IMR-90 (cell line): ENCODE measurements at regions not wholly inside any gene's neighbourhood (a gene's known extent, or its start where the extent isn't known, plus 50 kb on each side); places are given as distances from the start of the nearest gene placed in this dataset.
A peak's percentile ranks its signal among the peaks of the same experiment; 100 is the strongest.

Experiments
- ATAC-seq: fragments of 200-7000 bp; cut with Tn5 transposase; 2 replicates; pipeline ENCODE4 v1.9.1; 2020; ENCODE audit warnings: low read depth, mild to moderate bottlenecking, moderate library complexity
- BruUV-seq: library from RNA; stranded (reverse); fragments of 400-500 nt; replicated peaks from 2 replicates; lab custom pipeline; 2021; lab: Mats Ljungman, UMichigan
- CTCF ChIA-PET: fragments of 300-600 bp; formaldehyde crosslinking; extraction: SDS; loops from one replicate; lab custom pipeline; 2021; ENCODE audit warnings: antibody characterized with exemption; lab: Yijun Ruan, JAX
- POLR2A ChIA-PET: fragments of 300-600 bp; sonication (Branson Sonifier 250); formaldehyde crosslinking; loops from one replicate; lab custom pipeline; 2022; ENCODE audit warnings: antibody characterized with exemption; ENCODE audit not compliant: unreplicated experiment; lab: Charles Lee
- DNase-seq: peaks from one replicate; pipeline ENCODE4 v3.0.0; 2013
- H2AFZ ChIP-seq: replicated peaks from 2 replicates; pipeline ENCODE3; 2013; ENCODE audit warnings: low read length, mild to moderate bottlenecking; ENCODE audit not compliant: poor library complexity
- H2AK5ac ChIP-seq: 2 replicates; pipeline ENCODE4 v1.6.1; 2013; ENCODE audit warnings: low read depth, low read length, inconsistent platforms
- H2AK9ac ChIP-seq: replicated peaks from 2 replicates; pipeline ENCODE3; 2013; ENCODE audit warnings: mild to moderate bottlenecking, low read depth, low read length, moderate library complexity; ENCODE audit not compliant: poor library complexity
- H2BK120ac ChIP-seq: 2 replicates; pipeline ENCODE4 v1.6.1; 2013; ENCODE audit warnings: low read depth, low read length, inconsistent platforms
- H2BK15ac ChIP-seq: 3 replicates; pipeline ENCODE4 v1.6.1; 2013; ENCODE audit warnings: low read depth, low read length, inconsistent platforms
- H2BK20ac ChIP-seq: 2 replicates; pipeline ENCODE4 v1.6.1; 2013; ENCODE audit warnings: low read depth, mild to moderate bottlenecking, inconsistent platforms, low read length, moderate library complexity
- H2BK5ac ChIP-seq: 2 replicates; pipeline ENCODE4 v1.6.1; 2013; ENCODE audit warnings: mild to moderate bottlenecking, low read depth, low read length, inconsistent platforms; ENCODE audit not compliant: poor library complexity, severe bottlenecking
- H3K14ac ChIP-seq: replicated peaks from 2 replicates; pipeline ENCODE4 v1.6.1; 2013; ENCODE audit warnings: low read depth, low read length, inconsistent platforms
- H3K18ac ChIP-seq: 2 replicates; pipeline ENCODE4 v1.6.1; 2013; ENCODE audit warnings: low read depth, low read length, control low read depth
- H3K23ac ChIP-seq: 2 replicates; pipeline ENCODE4 v1.6.1; 2013; ENCODE audit warnings: low read depth, low read length, inconsistent platforms
- H3K27ac ChIP-seq: 2 replicates; pipeline ENCODE4 v1.5.1; 2013; ENCODE audit warnings: mild to moderate bottlenecking, control low read depth, low read length; ENCODE audit not compliant: insufficient read depth
- H3K27me3 ChIP-seq: 2 replicates; pipeline ENCODE4 v1.6.1; 2013; ENCODE audit warnings: low read length; ENCODE audit not compliant: control insufficient read depth, insufficient read depth
- H3K36me3 ChIP-seq: 2 replicates; pipeline ENCODE4 v1.6.1; 2013; ENCODE audit warnings: low read length, mixed read lengths; ENCODE audit not compliant: control insufficient read depth, insufficient read depth
- H3K4ac ChIP-seq: 2 replicates; pipeline ENCODE4 v1.6.1; 2013; ENCODE audit warnings: low read depth, low read length, inconsistent platforms
- H3K4me1 ChIP-seq: 2 replicates; pipeline ENCODE4 v1.6.1; 2013; ENCODE audit warnings: low read length, mixed read lengths; ENCODE audit not compliant: control insufficient read depth, insufficient read depth
- H3K4me2 ChIP-seq: 2 replicates; pipeline ENCODE4 v1.6.1; 2013; ENCODE audit warnings: low read depth, mild to moderate bottlenecking, control low read depth, low read length, moderate library complexity
- H3K4me3 ChIP-seq: 2 replicates; pipeline ENCODE4 v1.5.1; 2013; ENCODE audit warnings: low read depth, mild to moderate bottlenecking, control low read depth, low read length, moderate library complexity; ENCODE audit not compliant: insufficient read depth
- H3K56ac ChIP-seq: 2 replicates; pipeline ENCODE4 v1.6.1; 2013; ENCODE audit warnings: low read length, inconsistent platforms; ENCODE audit not compliant: insufficient read depth; ENCODE audit errors: extremely low read depth
- H3K79me1 ChIP-seq, 2 experiments: 2 replicates each; pipeline ENCODE4 v1.6.1; 2013; ENCODE audit warnings: low read length in 2 of 2, inconsistent platforms in 1 of 2, low read depth in 1 of 2
- H3K9ac ChIP-seq: 2 replicates; pipeline ENCODE4 v1.6.1; 2013; ENCODE audit warnings: low read depth, low read length, control low read depth
- H3K9me1 ChIP-seq: 2 replicates; pipeline ENCODE4 v1.6.1; 2013; ENCODE audit warnings: low read length, inconsistent platforms; ENCODE audit not compliant: insufficient read depth
- H3K9me3 ChIP-seq: 2 replicates; pipeline ENCODE4 v1.6.1; 2013; ENCODE audit warnings: low read length; ENCODE audit not compliant: control insufficient read depth, insufficient read depth
- H4K20me1 ChIP-seq: 2 replicates; pipeline ENCODE4 v1.6.1; 2013; ENCODE audit warnings: low read length, inconsistent platforms; ENCODE audit not compliant: insufficient read depth
- H4K5ac ChIP-seq: 2 replicates; pipeline ENCODE4 v1.6.1; 2013; ENCODE audit warnings: mild to moderate bottlenecking, low read depth, low read length, control low read depth
- H4K8ac ChIP-seq, 2 experiments: 2 replicates each; pipeline ENCODE4 v1.6.1; 2013; ENCODE audit warnings: low read depth in 2 of 2, low read length in 2 of 2, control low read depth in 1 of 2, inconsistent platforms in 1 of 2
- H4K91ac ChIP-seq: 2 replicates; pipeline ENCODE4 v1.6.1; 2013; ENCODE audit warnings: low read depth, low read length, inconsistent platforms; ENCODE audit not compliant: insufficient read depth
- BHLHE40 ChIP-seq: fragments of 150-350 bp; IDR thresholded peaks from 2 replicates; pipeline ENCODE4 v1.6.1; 2016; ENCODE audit warnings: mild to moderate bottlenecking, low read depth, low read length
- MAFK ChIP-seq: IDR thresholded peaks from 2 replicates; pipeline ENCODE4 v1.6.1; 2012; ENCODE audit warnings: low read depth, low read length, improper control_type of control experiment
- WGBS, 2 experiments: methylation state at CpG; one replicate each; pipeline versions ENCODE4 v1.1.5 to v1.1.7; 2013; ENCODE audit warnings: missing lambda C conversion rate in 2 of 2; ENCODE audit not compliant: insufficient read length in 1 of 2; ENCODE audit errors: extremely low coverage in 2 of 2; 5-methylcytosine and 5-hydroxymethylcytosine counted together
- dilution Hi-C: fragments of 300-500 bp; cut with HindIII; formaldehyde crosslinking; loops from one replicate; pipeline ENCODE4 v1.14.3; 2018; ENCODE audit warnings: low sequenced_read_pairs; ENCODE audit not compliant: unreplicated experiment
- in situ Hi-C: fragments of 300-500 bp; cut with MboI; formaldehyde crosslinking; loops from 3 replicates; pipeline ENCODE4 v1.14.3; 2019; ENCODE audit warnings: low sequenced_read_pairs, inconsistent platforms, mixed read lengths
- intact Hi-C: fragments of 100-400 bp; cut with micrococcal nuclease; formaldehyde crosslinking; loops from 2 replicates; pipeline ENCODE4 v1.10.0; 2022

- peak overlapping the region; percentile 12; the same call in 1 of the 2 replicates for H3K27ac ChIP-seq
- H2BK15ac ChIP-seq = peak overlapping the region; percentile 93; the same call in 2 of the 3 replicates
- dilution Hi-C loops (no loop called here), intact Hi-C loops (loop anchor here (2.0 to 5.0 kb wide), 2 partner anchors 138 to 220 kb away; no protein-coding TSS in a partner anchor), in situ Hi-C loops (loop anchor here (25.0 kb wide), 1 partner anchor 293 kb away; no protein-coding TSS in a partner anchor)
- H3K18ac ChIP-seq = peak overlapping the region; percentile 93
- DNase-seq = peak; percentile 78
- TF ChIP-seq MAFK = peak; percentile 92
- no peak for TF ChIP-seq BHLHE40
- no peak overlapping the region for H2AK9ac ChIP-seq
- H2BK20ac ChIP-seq = peak overlapping the region; percentile 86
- ATAC-seq = peak; percentile 97
- H3K9me3 ChIP-seq = no peaks in the 10 kb centered on the region
- peak overlapping the region; percentile 38; the same call in 1 of the 2 replicates for H3K9ac ChIP-seq
- H3K14ac ChIP-seq = peak overlapping the region; percentile 54; the same call in 1 of the 2 replicates
- peak overlapping the region; percentile 68 for H2BK5ac ChIP-seq
- H3K9me1 ChIP-seq = 0 out of 2 replicates have a peak, but pooled peaks cover 3% of the 10 kb centered on the region
- no peaks in the 10 kb centered on the region for H3K79me1 ChIP-seq
- H4K20me1 ChIP-seq = no peaks in the 10 kb centered on the region
- no peak overlapping the region for H3K56ac ChIP-seq
- H2AFZ ChIP-seq = no peak overlapping the region
- peak overlapping the region in 1 of 2 experiments; percentile 89; a peak in 2 of 4 replicates for H4K8ac ChIP-seq
- no peaks in the 10 kb centered on the region for H3K27me3 ChIP-seq
- BruUV-seq = no TSS peak
- CTCF ChIA-PET = interaction anchor here (0.6 to 0.8 kb wide), 2 partner anchors 763 to 908 kb away, joined by 3 to 4 read pairs; no protein-coding TSS in a partner anchor
- H3K36me3 ChIP-seq = no peaks in the 10 kb centered on the region
- peak overlapping the region; percentile 83 for H4K5ac ChIP-seq
- peak overlapping the region; percentile 85 for H4K91ac ChIP-seq
- peak overlapping the region; percentile 6; the same call in 1 of the 2 replicates for H3K4me3 ChIP-seq
- H3K23ac ChIP-seq = no peak overlapping the region; the same call in 1 of the 2 replicates
- H2AK5ac ChIP-seq = no peak overlapping the region; the same call in 1 of the 2 replicates
- POLR2A ChIA-PET = no interaction called here
- peak overlapping the region; percentile 89 for H2BK120ac ChIP-seq
- no CpG with 5 or more reads among the region's 4 CpGs for WGBS, 2 experiments
- peak overlapping the region; percentile 91 for H3K4me2 ChIP-seq
- peak overlapping the region; percentile 71; the same call in 1 of the 2 replicates for H3K4ac ChIP-seq
- peaks cover 10% of the 10 kb centered on the region for H3K4me1 ChIP-seq
These were observed 494.9 kb downstream of the NYAP2 start for GRCh38 chr2:225894236-225894980.
